Endodermal cell (in vitro differentiated cells): ENCODE measurements at regions not wholly inside any gene's neighbourhood (a gene's known extent, or its start where the extent isn't known, plus 50 kb on each side); places are given as distances from the start of the nearest gene placed in this dataset.
"Not testable (repeated sequence)": the region's sequence is repeated elsewhere in the genome, so short reads cannot be mapped to it uniquely, and the experiment has no call there.

Experiments
- DNase-seq: peaks from one replicate; pipeline ENCODE4 v3.0.0-alpha.2; 2017
- H3K27ac ChIP-seq: 2 replicates; pipeline ENCODE4 v1.5.1; 2013; ENCODE audit warnings: mild to moderate bottlenecking, low read depth, low read length, moderate library complexity
- H3K27me3 ChIP-seq: 2 replicates; pipeline ENCODE4 v1.6.1; 2013; ENCODE audit warnings: mild to moderate bottlenecking, low read length, moderate library complexity; ENCODE audit not compliant: insufficient read depth, control insufficient read depth, poor library complexity, severe bottlenecking
- H3K36me3 ChIP-seq: 2 replicates; pipeline ENCODE4 v1.7.0; 2013; ENCODE audit warnings: mild to moderate bottlenecking, low read length, moderate library complexity; ENCODE audit not compliant: control insufficient read depth, insufficient read depth
- H3K4me1 ChIP-seq: one replicate; pipeline ENCODE4 v1.7.0; 2013; ENCODE audit warnings: low read length; ENCODE audit not compliant: control insufficient read depth, insufficient read depth
- H3K4me3 ChIP-seq: 2 replicates; pipeline ENCODE4 v1.5.1; 2013; ENCODE audit warnings: mild to moderate bottlenecking, low read length, moderate library complexity
- H3K9ac ChIP-seq: 2 replicates; pipeline ENCODE4 v1.6.1; 2013; ENCODE audit warnings: mild to moderate bottlenecking, low read length, moderate library complexity; ENCODE audit not compliant: poor library complexity, severe bottlenecking; ENCODE audit errors: extremely low read depth
- H3K9me3 ChIP-seq: 2 replicates; pipeline ENCODE4 v1.6.1; 2013; ENCODE audit warnings: mild to moderate bottlenecking, low read length, moderate library complexity; ENCODE audit not compliant: control insufficient read depth
- H3K27ac Mint-ChIP-seq: 2 replicates; pipeline ENCODE4 v1.8.0; 2020; ENCODE audit warnings: mixed read lengths
- H3K27me3 Mint-ChIP-seq: 2 replicates; pipeline ENCODE4 v1.8.0; 2021; ENCODE audit warnings: mild to moderate bottlenecking, mixed read lengths; ENCODE audit not compliant: insufficient read depth
- H3K36me3 Mint-ChIP-seq: 2 replicates; pipeline ENCODE4 v1.8.0; 2020; ENCODE audit warnings: low read depth, mixed read lengths
- H3K4me1 Mint-ChIP-seq: 2 replicates; pipeline ENCODE4 v1.8.0; 2020; ENCODE audit warnings: mixed read lengths
- H3K4me3 Mint-ChIP-seq: 2 replicates; pipeline ENCODE4 v1.8.0; 2020; ENCODE audit warnings: mild to moderate bottlenecking, moderate library complexity, mixed read lengths
- H3K9me3 Mint-ChIP-seq: 2 replicates; pipeline ENCODE4 v1.8.0; 2020; ENCODE audit warnings: mild to moderate bottlenecking, mixed read lengths
- WGBS, 2 experiments: methylation state at CpG; one replicate each; pipeline versions ENCODE4 v1.1.5 to v1.1.7; 2013; ENCODE audit warnings: missing lambda C conversion rate in 2 of 2, mixed read lengths in 1 of 2; ENCODE audit not compliant: insufficient coverage in 1 of 2, insufficient read length in 1 of 2; 5-methylcytosine and 5-hydroxymethylcytosine counted together
- TF ChIP-seq, protein P1 (sequence below): fragments of 200-600 bp; sonication (generic); conservative IDR thresholded peaks from 2 replicates; pipeline ENCODE4 v1.5.0; 2021; ENCODE audit warnings: antibody characterized with exemption, mild to moderate bottlenecking

GRCh38 chr1:211192227-211192626 lies 58.3 kb upstream of the KCNH1 start:
- H3K36me3 ChIP-seq, result no peaks in the 10 kb centered on the region
- WGBS, 2 experiments, result 94 to 100% methylated on average over 1 to 3 of the region's 3 CpGs
- H3K4me1 ChIP-seq, result no peaks in the 10 kb centered on the region
- no peak overlapping the region for H3K27ac ChIP-seq
- H3K9ac ChIP-seq, result no peak overlapping the region
- no peaks in the 10 kb centered on the region for H3K4me1 Mint-ChIP-seq
- H3K4me3 ChIP-seq, result no peak overlapping the region
- DNase-seq, result no peak
- peaks cover 10% of the 10 kb centered on the region for H3K9me3 Mint-ChIP-seq
- no peaks in the 10 kb centered on the region for H3K36me3 Mint-ChIP-seq
- no peaks in the 10 kb centered on the region for H3K27me3 Mint-ChIP-seq
- H3K9me3 ChIP-seq, result peaks cover 16% of the 10 kb centered on the region
- H3K27me3 ChIP-seq, result no peaks in the 10 kb centered on the region
- H3K4me3 Mint-ChIP-seq, result no peak overlapping the region
- TF ChIP-seq, protein P1, sequence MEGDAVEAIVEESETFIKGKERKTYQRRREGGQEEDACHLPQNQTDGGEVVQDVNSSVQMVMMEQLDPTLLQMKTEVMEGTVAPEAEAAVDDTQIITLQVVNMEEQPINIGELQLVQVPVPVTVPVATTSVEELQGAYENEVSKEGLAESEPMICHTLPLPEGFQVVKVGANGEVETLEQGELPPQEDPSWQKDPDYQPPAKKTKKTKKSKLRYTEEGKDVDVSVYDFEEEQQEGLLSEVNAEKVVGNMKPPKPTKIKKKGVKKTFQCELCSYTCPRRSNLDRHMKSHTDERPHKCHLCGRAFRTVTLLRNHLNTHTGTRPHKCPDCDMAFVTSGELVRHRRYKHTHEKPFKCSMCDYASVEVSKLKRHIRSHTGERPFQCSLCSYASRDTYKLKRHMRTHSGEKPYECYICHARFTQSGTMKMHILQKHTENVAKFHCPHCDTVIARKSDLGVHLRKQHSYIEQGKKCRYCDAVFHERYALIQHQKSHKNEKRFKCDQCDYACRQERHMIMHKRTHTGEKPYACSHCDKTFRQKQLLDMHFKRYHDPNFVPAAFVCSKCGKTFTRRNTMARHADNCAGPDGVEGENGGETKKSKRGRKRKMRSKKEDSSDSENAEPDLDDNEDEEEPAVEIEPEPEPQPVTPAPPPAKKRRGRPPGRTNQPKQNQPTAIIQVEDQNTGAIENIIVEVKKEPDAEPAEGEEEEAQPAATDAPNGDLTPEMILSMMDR, result no peak
- no peak overlapping the region for H3K27ac Mint-ChIP-seq

DNA sequence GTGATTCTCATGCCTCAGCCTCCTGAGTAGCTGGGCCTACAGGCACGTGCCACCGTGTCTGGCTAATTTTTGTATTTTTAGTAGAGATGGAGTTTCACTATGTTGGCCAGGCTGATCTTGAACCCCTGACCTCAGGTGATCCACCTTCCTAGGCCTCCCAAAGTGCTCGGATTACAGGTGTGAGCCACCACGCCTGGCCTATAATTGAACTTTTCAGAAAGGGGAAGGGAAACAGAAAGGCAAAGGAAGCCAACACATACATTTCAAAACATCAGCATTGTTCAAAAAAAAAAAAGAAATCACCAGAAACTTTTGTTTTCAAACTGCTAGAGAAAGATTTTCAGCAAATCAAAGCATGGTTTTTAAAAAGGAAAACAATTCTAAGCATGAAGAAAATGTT lies 54.8 kb upstream of the KCNH1 start:
- WGBS, 2 experiments, result 93% methylated on average over 4 of the region's 4 CpGs; no CpG with 5 or more reads in 1 of the 2 experiments
- not testable (repeated sequence) for H3K27me3 Mint-ChIP-seq, H3K9ac ChIP-seq, H3K9me3 Mint-ChIP-seq, H3K9me3 ChIP-seq, H3K36me3 Mint-ChIP-seq, DNase-seq, H3K27ac ChIP-seq, H3K4me3 Mint-ChIP-seq, H3K27ac Mint-ChIP-seq, H3K36me3 ChIP-seq, H3K4me1 Mint-ChIP-seq, H3K27me3 ChIP-seq, H3K4me1 ChIP-seq, H3K4me3 ChIP-seq

DNA sequence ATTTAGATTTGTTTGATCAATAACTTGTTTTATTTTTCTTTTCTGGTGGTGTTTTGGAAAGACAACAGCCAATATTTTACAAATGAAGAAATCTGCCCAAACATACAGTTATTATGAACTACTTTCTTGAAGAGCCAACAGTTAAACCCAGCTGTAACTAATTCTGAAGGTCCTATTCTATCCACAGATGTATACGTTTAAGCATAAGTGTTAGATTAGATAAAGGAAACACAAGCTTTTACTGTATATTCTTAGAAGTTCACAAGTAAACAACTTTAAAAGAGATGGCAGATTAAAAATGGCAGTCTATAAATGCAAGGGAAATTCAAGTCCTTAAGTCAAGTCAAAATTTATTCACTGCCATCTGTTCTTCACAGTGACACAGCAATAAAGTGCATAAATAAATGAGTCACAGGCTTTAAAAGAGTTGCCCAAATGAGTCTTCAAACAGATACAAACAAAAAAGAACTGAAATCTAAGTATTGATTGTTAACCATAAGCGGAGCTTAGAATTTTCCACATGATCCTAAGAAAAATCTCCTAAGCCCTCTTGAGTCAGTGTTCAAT lies 49.9 kb upstream of the KCNH1 start:
- Mint-ChIP-seq H3K9me3 (no peaks in the 10 kb centered on the region), H3K4me1 (no peaks in the 10 kb centered on the region), H3K27me3 (peaks cover 3% of the 10 kb centered on the region), H3K27ac (no peak overlapping the region), H3K4me3 (no peak overlapping the region), H3K36me3 (no peaks in the 10 kb centered on the region)
- 100% methylated on average over 1 to 2 of the region's 2 CpGs for WGBS, 2 experiments
- H3K4me1 ChIP-seq, result no peaks in the 10 kb centered on the region
- H3K9ac ChIP-seq, result no peak overlapping the region
- H3K4me3 ChIP-seq, result no peak overlapping the region
- no peak for DNase-seq
- H3K9me3 ChIP-seq, result no peaks in the 10 kb centered on the region
- no peaks in the 10 kb centered on the region for H3K27me3 ChIP-seq
- H3K27ac ChIP-seq, result no peak overlapping the region
- TF ChIP-seq, protein P1, result no peak
- H3K36me3 ChIP-seq, result no peaks in the 10 kb centered on the region
